ENCODE measurements at regions not wholly inside any gene's neighbourhood (a gene's known extent, or its start where the extent isn't known, plus 50 kb on each side); places are given as distances from the start of the nearest gene placed in this dataset.
"Not testable (repeated sequence)": the region's sequence is repeated elsewhere in the genome, so short reads cannot be mapped to it uniquely, and the experiment has no call there.

DNA sequence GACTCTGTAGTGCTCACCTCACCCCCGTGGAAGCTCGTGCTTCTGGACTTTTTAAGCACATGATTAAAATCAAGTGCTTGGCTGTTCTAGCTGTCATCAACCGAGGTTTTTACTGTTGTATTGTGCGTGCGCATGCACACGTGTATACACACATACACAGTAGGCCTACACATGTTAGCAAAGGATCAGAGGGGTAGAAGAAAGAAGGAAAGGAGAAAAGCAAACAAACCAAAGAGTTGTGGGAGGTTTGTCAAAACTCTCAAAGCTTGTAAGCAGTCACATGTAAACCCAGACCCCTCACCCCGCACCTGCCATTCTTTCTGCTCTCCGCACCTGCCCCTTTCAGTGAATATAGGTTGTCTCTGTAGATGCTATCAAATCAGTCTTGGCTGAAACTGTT, 311.8 kb downstream of the HS3ST1 start:
- no peak for DNase-seq

DNA sequence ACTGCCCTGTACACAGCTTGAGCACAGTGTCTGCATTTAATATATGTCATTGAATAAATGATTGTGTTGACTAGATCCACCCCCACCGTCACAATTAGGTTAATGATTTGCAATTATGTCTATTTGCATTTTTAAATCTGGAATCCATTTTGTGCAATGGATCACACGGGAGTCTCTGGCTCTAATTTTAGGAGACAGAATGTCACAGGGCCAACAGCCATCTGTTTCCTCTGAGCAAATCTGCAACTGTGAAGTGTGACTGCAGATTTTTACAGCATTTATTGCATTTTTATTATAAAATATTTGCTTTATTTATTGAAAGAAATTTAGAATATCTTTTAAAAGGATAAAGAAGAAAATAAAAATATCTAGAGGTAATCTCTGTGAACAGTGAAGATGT, 316.8 kb downstream of the HS3ST1 start:
- no peak for DNase-seq

DNA sequence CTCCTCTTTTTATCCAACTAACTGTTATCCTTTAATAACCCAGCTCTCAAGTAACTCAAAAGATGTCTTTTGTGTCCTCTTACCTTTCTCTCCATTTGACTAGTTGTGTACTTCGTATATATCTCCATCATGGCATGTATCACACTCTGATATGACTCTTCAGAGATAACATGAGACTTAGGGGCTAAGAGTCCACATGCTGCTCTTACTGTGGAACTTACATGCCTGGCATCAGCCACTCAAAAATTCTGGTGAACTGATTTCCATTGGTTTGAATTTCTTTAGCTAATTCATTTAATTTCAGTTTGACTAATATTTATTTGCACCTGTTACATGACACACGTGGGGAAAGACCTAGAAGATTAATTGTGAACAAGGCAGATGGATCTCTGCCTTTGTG, 317.3 kb downstream of the HS3ST1 start:
- no peak for DNase-seq

DNA sequence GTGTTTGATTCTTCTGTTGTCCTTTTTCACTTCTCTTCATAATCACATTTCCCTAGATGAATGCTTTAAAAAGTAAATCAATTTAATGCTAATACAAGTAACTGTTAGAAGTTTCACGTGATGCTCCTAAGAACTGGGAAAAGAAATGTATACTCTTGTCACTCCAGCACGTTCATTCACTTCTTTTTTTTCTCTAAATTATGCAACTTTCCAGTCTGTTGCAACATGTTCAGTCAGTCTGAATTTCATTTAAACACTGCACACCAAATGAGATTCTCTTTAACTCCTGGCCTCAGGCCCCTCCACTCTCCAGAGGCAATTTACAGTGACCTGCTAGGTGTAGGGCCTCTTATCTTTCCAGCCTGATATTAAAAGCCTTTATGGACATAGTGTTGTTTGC, 321.9 kb downstream of the HS3ST1 start:
- DNase-seq: no peak

DNA sequence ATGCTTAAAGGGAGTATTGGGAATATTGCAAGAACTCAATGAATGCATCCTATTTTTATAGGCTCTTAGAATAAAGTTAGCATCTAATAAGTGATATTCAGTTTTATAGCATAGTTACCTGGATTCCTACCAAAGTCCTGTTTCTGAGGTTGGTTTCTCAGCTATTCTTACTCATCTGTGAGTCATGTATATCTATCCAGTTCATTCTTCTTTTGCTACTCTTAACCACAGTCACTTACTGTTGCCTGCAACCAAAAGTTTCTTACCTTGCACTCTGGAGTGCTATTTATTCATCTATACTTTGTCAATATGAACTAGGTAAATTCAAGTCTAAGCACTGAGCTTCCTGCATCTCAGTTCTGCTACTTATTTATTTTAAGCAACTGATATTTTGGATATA, 322.5 kb downstream of the HS3ST1 start:
- DNase-seq: no peak

DNA sequence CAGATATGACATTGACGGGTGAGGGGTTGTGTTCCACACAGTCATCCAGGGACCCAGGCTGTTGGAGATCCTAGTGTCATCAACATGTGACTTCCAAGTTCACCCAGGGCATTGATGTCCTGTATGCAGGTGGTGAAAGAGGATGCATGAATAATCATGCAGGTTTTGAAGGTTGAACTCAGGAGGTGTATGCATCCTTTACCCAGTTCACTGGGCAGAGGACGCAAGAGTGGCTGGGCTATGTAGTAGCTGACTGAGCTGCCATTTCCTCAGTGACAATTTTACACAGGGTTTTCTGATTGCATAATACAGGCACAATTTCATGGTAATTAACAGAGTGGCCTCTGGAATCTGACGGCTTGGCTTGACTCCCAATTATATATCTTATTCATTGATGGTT, 323.0 kb downstream of the HS3ST1 start:
- DNase-seq: no peak

DNA sequence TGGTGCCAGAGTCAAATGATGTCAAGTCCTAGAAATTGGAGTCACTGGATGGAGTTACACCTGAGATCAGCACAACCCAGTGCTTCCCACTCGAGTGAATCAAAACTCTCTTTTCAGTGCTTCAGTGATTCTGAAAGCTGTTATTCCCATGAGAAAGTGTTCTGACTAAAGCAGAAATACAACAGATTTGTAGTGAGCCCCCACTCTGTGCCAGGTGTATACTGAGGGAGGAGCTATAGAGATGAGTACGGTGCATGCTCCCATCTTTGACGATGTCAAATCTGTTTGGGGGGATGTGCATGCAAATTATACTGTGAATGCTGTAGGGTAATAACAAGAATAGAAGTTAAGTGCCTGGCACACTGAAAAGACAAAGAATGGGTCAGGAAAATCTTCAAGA, 330.2 kb downstream of the HS3ST1 start:
- DNase-seq: no peak

DNA sequence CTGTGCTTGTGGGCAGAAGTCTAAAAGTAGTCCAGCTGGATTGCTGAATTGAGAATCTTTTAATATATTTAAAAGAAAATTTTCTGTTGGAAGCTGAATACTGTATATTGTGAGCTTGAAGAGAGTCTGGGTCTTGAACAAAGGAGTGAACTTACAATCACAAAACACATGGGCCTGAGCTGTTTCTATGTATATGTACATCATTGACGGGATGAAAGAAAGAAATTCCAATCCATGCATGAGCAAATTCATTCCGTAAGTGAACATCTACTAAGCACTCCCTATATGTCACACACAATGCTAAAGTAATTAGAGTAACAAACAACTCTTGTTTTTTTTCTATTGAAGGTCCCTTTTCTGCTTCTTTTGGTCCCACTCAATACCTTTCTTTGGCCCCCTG, 331.0 kb downstream of the HS3ST1 start:
- no peak for DNase-seq

DNA sequence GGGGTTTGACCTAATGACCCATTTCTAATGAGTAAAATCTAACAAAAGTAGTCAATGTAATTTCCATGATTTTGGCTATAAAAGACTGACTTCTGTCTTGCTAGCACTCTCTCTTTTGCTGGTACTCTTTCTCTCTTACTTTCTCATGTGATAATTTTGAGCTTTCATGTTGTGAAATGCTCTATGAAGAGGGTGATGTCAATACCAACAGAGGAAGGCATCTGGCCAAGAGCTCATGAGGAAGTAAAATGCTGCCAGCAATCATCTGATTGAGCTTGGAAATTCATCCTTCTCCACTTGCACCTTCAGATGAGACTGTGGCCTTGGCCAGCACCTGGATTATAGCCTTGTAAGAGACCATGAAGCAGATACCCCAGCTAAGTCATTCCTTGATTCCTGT, 347.7 kb downstream of the HS3ST1 start:
- no peak for DNase-seq

DNA sequence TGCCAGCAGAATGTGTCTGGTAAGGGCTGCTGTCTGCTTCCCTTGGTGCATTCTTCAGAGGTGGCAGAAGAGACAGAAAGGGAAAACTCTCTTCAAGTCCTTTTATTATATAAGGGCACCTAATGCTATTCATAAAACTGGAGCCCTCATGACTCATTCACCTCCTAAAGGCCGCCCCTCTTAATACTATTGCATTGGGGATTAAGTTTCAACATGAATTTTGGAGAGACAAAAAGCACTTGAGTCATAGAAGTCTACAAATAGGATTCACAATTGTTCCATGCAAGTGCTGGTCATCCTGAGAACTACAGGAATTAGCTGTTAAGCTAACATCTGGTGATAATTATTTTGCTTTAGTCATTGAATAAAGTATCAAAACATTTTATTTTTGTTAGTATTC, 349.5 kb downstream of the HS3ST1 start:
- DNase-seq: no peak

DNA sequence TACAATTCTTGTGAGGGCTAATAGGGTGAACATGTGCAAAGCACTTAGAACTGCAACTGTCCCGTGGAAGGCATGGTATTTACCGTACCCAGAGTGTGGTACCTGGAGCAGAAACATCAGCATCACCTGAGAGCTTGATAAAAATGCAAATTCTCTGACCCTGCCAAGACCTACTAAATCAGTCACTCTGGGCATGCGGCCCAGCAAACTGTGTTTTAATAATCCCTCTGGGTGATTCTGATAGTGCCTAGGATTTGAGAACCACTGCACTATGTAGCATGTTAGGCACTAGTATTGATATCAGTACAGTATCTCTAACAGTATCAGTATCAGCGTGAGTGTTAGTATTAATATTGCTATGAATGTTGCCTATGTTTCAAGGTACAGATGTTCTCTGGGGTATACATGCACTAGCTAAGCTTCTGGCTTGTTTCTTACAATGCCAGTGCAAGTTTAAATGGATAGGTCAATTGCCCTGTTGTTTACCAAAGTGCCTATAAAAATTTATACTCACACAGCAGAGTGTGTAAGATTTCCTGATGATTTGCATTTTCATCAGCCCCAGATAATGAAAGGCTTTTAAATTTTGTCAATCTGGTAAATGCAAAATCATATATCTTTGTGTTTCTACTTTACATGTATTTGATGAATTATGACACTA, 354.0 kb downstream of the HS3ST1 start:
- DNase-seq: peak; percentile 21

DNA sequence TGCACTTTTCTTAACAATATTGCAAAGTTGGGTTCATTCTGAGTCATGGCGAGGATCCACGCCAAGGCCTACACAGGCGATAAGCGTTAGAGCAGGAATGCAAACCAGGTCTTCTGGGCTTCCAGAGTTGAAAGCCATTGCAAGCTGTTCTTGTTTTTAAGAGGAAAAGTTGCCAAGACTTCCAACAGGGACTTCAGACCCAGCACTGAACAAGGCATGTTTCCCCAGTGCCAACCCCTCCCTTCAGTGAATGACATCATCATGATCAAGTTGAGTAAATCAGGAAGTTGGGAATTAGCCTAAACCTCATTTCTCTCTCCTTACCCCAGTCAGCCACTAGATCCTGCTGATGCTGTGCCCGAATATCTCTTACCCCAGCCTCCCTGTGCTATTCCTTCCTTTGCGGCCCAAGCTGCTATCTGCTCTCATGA, 355.1 kb downstream of the HS3ST1 start:
- peak; percentile 93 for DNase-seq

DNA sequence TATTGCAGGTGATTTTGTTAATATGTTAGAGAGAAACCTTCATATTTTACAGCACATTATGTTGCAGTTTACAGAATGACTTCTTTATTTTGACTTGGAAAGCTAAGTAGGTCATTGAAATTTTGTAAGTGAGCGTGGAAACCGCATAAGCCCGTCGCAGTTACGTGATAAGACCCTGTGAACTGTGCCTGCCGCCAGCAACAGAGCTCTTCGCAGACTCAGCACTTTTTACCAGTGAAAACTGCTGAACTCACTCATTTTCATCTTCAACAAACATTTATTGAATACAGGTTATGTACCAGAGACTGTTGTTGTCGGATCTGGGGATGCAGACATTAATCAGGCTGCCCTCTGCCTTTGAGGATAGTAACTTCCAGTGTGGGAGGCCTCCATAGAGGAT, 355.7 kb downstream of the HS3ST1 start:
- no peak for DNase-seq

DNA sequence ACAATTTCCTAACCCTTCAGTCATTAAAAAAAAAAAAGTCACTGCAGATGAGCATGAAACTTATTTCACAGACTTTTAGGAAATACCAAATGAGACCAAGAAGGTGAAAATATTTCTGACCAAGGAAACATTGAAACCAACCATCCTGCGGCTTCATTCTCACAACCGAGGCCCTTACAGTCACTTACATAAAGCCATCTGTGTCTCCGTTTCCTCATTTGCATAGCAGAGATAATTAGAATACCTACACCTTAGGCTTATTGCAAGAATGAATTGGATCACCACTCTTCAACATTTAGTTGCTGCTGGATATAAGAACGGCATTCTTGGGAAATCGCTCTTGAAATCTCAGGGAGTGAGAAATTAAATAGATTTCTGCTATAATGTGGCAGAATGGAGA, 356.2 kb downstream of the HS3ST1 start:
- no peak for DNase-seq

DNA sequence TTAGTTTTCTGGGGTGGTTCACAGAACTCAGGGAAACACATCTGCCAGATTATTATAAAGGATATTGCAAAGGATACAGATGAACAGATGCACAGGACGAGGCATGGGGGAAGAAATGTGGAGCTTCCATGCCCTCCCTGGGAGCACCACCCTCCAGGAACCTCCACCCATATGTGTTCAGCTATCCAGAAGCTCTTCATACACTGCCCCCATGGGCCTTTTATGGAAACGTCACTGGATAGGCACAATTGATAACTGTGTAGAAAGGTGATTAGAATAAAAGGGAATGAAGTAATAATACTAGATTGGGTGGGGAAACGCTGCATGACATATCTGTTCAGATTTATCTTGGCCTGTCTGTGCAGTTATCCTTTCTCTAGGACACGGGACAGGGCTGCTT, 357.9 kb downstream of the HS3ST1 start:
- no peak for DNase-seq

DNA sequence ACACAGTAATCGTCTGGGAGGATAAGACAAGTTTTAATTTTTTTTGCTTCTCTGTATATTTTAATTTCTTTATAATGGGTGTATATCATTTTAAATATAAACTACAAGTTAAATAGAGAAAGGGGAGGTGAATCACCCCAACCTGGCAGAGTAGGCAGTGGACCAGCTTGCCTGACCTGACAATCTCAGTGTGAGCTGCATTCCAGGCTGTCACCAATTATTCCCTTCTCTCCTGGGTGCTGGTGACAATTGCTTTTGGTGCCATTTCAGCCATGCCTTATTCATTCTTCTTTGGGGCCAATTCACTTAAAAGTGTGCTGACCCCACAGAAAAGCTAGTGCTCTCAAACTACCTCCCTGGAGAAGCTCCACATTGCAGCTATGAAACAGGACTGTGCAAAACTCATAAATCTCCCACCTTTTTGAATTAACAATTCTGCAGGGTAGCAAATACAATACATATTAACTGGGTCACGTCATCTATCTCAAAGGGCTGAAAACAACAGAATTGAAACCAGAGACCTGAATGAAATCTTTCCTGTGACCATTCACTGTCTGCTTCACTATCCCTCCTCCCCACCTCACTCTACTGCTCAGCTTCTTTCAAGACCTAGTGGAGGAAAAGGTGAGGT, 359.0 kb downstream of the HS3ST1 start:
- DNase-seq: no peak

DNA sequence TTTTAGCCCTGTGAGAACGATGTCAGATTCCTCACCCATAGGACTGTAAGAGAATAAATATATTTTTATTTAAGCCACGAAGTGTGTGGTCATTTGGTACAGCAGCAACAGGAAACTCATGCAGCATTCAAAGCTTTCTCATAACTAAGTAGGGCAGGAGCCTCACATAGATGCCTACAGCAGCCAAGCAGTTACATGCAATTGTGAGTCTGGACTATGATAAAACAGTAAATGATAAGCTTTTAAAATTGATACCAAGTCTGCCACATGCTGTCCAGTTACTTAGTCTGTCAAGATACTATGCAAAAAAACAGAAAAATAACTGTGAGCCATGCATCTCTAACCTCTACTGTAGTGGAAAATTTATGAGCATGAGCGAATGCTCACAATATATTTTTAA, 359.6 kb downstream of the HS3ST1 start:
- no peak for DNase-seq

DNA sequence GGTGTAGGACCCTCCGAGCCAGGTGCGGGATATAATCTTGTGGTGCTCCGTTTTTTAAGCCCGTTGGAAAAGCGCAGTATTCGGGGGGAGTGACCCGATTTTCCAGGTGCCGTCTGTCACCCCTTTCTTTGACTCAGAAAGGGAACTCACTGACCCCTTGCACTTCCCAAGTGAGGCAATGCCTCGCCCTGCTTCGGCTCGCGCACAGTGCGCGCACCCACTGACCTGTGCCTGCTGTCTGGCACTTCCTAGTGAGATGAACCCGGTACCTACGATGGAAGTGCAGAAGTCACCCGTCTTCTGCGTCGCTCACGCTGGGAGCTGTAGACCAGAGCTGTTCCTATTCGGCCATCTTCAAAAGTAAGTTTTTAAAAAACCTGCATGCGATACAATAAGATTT, 362.1 kb downstream of the HS3ST1 start:
- DNase-seq: not testable (repeated sequence)

DNA sequence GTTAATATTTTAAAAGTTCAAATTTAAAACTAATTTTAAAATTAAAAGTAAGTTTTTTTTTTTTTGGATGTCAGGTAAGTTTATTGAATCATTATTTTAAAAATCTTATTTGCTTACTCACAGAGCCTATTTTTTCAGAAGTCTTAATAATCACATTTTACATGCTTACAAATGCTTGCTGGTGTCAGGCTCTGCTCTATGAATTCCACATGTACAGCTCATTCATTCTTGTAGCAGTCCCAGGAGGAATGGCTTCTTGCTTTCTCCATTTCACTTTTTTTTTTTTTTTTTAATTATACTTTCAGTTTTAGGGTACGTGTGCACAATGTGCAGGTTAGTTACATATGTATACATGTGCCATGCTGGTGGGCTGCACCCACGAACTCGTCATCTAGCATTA, 368.1 kb downstream of the HS3ST1 start:
- DNase-seq: not testable (repeated sequence)

DNA sequence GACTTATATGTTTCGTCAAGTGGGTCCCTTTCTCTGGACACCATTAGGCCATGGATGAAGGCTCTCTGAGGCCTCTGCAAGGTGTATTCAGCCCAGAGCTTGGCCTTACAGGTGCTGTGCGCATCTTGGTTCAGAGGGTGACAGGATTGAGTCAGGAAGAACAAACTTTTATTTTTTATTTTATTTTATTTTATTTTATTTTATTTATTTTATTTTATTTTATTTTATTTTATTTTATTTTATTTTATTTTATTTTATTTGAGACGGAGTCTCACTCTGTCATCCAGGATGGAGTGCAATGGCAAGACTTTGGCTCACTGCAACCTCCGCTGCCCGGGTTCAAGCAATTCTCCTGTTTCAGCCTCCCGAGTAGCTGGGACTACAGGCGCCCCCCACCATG, 370.4 kb upstream of the CLNK start:
- DNase-seq: not testable (repeated sequence)

DNA sequence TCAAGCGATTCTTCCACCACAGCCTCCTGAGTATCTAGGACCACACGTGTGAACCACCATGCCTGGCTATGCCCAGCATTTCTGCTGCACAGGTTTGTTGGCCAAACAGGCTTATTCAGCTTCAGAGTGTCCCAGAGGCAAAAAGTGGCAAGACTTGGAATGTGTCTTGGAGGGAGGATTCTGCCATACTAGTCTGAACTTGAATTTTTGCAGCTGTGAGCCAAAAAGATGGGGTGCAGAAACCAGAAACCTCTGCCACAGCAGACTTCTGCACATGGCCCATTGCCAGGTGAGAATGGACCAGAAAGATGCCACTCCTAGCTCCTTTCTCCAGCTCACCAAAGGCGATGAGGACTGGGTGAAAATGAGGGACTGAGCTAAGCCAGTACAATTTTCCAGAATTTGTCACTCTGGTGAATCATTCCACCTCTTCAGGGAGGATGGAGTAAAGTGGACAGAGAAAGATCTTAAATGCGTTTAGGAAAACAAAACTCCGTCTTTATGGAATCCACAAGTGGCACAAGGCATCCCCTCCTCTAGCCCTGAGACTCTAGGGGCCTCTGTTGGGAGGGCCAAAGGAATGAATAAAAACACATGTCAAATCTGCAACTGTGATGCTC, 369.1 kb upstream of the CLNK start:
- DNase-seq: no peak

DNA sequence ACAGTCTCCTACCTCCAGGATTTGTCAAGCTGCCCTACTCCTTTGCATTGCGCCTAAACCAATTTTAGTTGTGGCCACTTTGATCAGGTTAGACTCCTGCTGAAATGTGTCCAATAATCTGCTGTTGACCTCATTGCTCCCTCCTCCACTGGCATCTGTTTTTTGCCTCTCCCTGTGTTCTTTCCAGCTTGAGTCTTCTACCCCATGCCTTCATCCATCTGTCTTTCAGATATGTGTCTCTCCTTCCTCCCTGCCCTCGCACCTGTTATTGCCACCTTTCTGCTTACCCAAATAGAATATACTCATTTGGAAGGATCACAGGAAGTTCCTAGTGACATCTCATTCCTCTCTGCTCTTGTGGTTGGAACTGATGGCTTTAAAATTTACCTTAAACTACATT, 366.6 kb upstream of the CLNK start:
- DNase-seq: peak; percentile 57

DNA sequence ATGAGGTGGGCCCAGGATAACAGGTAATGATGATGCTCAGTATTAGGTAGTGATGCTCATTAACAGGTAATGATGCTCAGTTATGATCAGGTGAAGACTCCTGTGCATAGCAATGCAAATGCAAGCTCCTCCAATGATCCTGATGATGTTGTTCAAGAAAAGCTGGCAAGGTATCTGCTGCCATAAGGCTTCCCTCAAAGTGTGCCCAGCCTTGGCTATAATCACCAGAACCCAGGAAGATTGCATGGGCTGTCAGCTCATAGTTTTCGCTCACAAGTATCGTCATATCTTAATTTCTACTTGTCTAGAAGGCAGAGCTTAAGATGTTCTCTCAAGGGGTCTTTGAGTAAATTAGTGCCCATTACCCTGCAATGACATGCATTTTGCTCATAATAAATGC, 366.2 kb upstream of the CLNK start:
- no peak for DNase-seq

DNA sequence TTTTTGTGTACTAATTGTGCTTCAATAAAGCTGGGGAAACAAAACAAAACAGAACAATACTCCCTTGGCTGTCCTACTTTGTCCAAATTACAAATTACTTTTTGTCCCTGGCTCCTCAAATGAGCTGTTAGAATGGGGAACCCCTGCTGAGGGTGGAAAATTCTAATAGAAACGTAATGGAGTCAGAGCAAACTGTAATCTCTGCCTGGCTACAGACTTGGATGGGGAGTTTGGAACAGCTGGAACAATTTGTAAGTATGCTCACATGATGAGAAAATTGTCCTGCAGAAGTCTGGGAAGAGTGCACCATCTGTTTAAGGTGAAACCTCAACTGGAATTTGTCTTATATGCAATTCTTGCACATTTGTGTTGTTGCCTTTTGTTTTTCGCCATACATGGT, 364.4 kb upstream of the CLNK start:
- DNase-seq: peak; percentile 80

DNA sequence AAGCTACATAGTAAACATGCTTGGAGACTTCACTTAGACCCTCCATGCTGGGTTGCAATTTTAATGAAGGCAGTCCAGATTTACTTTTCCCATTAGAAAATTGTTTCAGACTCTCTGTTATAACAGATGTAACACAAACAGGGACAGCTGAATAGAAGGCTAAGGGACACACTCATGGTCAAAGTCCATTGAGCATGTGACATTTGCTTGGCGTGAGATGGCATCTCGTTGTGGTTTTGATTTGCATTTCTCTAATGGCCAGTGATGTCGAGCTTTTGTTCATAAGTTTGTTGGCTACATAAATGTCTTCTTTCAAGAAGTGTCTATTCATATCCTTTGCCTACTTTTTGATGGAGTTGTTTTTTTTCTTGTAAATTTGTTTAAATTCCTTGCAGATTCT, 358.2 kb upstream of the CLNK start:
- DNase-seq: no peak

Data from DMS 273 treated with DMSO at 0.1 percent for 48 hours (cell line).